ENCODE measurements at regions not wholly inside any gene's neighbourhood (a gene's known extent, or its start where the extent isn't known, plus 50 kb on each side); places are given as distances from the start of the nearest gene placed in this dataset.

- 0 out of 2 replicates have a peak overlapping the region, but pooled peaks have one; percentile 32 for H2AFZ ChIP-seq (ENCODE audit: low read length)
- H3K9me2 ChIP-seq (replicated peaks; ENCODE audit: low read depth, low read length) = no peaks in the 10 kb centered on the region
- H3K79me2 ChIP-seq (ENCODE audit: insufficient read depth, low read length) = no peaks in the 10 kb centered on the region
- peak overlapping the region; percentile 25 for H3K4me2 ChIP-seq (ENCODE audit: low read depth, low read length, poor library complexity, severe bottlenecking)
- H3K9me3 ChIP-seq (ENCODE audit: insufficient read depth, low read depth, low read length) = no peaks in the 10 kb centered on the region
- no peaks in the 10 kb centered on the region for H3F3A ChIP-seq (ENCODE audit: low read depth)
- H3K27me3 ChIP-seq (ENCODE audit: insufficient read depth, low read length, poor library complexity, severe bottlenecking) = no peaks in the 10 kb centered on the region
- H3K4me3 ChIP-seq (ENCODE audit: low read length, poor library complexity, severe bottlenecking) = no peak overlapping the region
- H3K9ac ChIP-seq (ENCODE audit: low read depth, low read length, poor library complexity, severe bottlenecking) = no peak overlapping the region
- no peak for TF ChIP-seq CTCF (conservative IDR thresholded peaks at IDR 0.05; ENCODE audit: low read length)
- TF ChIP-seq EZH2phosphoT487 (IDR thresholded peaks at IDR 0.05; ENCODE audit: borderline replicate concordance) = no peak
- H4K20me1 ChIP-seq (ENCODE audit: insufficient read depth, low read length, poor library complexity, severe bottlenecking) = no peaks in the 10 kb centered on the region
- no peaks in the 10 kb centered on the region for H3K36me3 ChIP-seq (ENCODE audit: insufficient read depth, low read length)
- H3K4me1 ChIP-seq (ENCODE audit: insufficient read depth, low read length, poor library complexity, severe bottlenecking) = peaks cover 9% of the 10 kb centered on the region
These were observed 88.1 kb downstream of the RSPH3 start for GRCh38 chr6:158911746-158912480.

GRCh38 chr6:158910484-158911440 is 89.2 kb downstream of the RSPH3 start:
- Histone ChIP-seq H3K9me2 (replicated peaks; ENCODE audit: low read depth, low read length) (no peaks in the 10 kb centered on the region), H3K4me1 (ENCODE audit: insufficient read depth, low read length, poor library complexity, severe bottlenecking) (peaks cover 9% of the 10 kb centered on the region), H3K9me3 (ENCODE audit: insufficient read depth, low read depth, low read length) (peaks cover 5% of the 10 kb centered on the region; the same call in 1 of the 2 replicates), H3K36me3 (ENCODE audit: insufficient read depth, low read length) (no peaks in the 10 kb centered on the region), H3K27me3 (ENCODE audit: insufficient read depth, low read length, poor library complexity, severe bottlenecking) (no peaks in the 10 kb centered on the region), H3K9ac (ENCODE audit: low read depth, low read length, poor library complexity, severe bottlenecking) (no peak overlapping the region), H4K20me1 (ENCODE audit: insufficient read depth, low read length, poor library complexity, severe bottlenecking) (no peaks in the 10 kb centered on the region), H3F3A (ENCODE audit: low read depth) (no peaks in the 10 kb centered on the region), H3K4me2 (ENCODE audit: low read depth, low read length, poor library complexity, severe bottlenecking) (no peak overlapping the region), H2AFZ (ENCODE audit: low read length) (no peak overlapping the region), H3K4me3 (ENCODE audit: low read length, poor library complexity, severe bottlenecking) (no peak overlapping the region), H3K79me2 (ENCODE audit: insufficient read depth, low read length) (no peaks in the 10 kb centered on the region)
- no peak for TF ChIP-seq EZH2phosphoT487 (IDR thresholded peaks at IDR 0.05; ENCODE audit: borderline replicate concordance)
- TF ChIP-seq CTCF (conservative IDR thresholded peaks at IDR 0.05; ENCODE audit: low read length) = no peak

GRCh38 chr6:158909938-158910337 is 90.1 kb downstream of the RSPH3 start:
- H3K4me1 ChIP-seq (ENCODE audit: insufficient read depth, low read length, poor library complexity, severe bottlenecking) = peaks cover 9% of the 10 kb centered on the region
- H3K4me3 ChIP-seq (ENCODE audit: low read length, poor library complexity, severe bottlenecking) = no peak overlapping the region
- no peaks in the 10 kb centered on the region for H3K36me3 ChIP-seq (ENCODE audit: insufficient read depth, low read length)
- no peak for TF ChIP-seq CTCF (conservative IDR thresholded peaks at IDR 0.05; ENCODE audit: low read length)
- no peaks in the 10 kb centered on the region for H4K20me1 ChIP-seq (ENCODE audit: insufficient read depth, low read length, poor library complexity, severe bottlenecking)
- no peak overlapping the region for H3K9ac ChIP-seq (ENCODE audit: low read depth, low read length, poor library complexity, severe bottlenecking)
- no peaks in the 10 kb centered on the region for H3K79me2 ChIP-seq (ENCODE audit: insufficient read depth, low read length)
- no peaks in the 10 kb centered on the region for H3F3A ChIP-seq (ENCODE audit: low read depth)
- peaks cover 9% of the 10 kb centered on the region for H3K9me3 ChIP-seq (ENCODE audit: insufficient read depth, low read depth, low read length)
- H3K27me3 ChIP-seq (ENCODE audit: insufficient read depth, low read length, poor library complexity, severe bottlenecking) = no peaks in the 10 kb centered on the region
- no peak overlapping the region for H3K4me2 ChIP-seq (ENCODE audit: low read depth, low read length, poor library complexity, severe bottlenecking)
- no peak overlapping the region for H2AFZ ChIP-seq (ENCODE audit: low read length)
- no peaks in the 10 kb centered on the region for H3K9me2 ChIP-seq (replicated peaks; ENCODE audit: low read depth, low read length)
